ENCODE measurements at regions not wholly inside any gene's neighbourhood (a gene's known extent, or its start where the extent isn't known, plus 50 kb on each side); places are given as distances from the start of the nearest gene placed in this dataset.
A peak's percentile ranks its signal among the peaks of the same experiment; 100 is the strongest.

DNA sequence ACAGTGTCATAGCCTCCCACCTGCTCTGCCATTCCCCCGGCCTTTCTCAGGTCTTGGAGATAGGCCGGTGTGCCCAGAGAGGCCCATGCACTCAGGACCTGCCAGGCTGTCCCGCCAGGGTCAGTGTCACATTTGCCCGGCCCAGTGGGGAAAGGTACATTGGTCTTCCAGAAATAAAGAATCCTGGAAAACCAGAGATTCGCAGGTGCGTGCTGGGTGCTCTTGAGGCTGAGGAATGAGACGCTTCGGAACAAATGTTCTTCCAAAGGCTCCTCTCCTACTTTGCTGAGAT lies 205.8 kb upstream of the RTL1 start:
- Histone ChIP-seq H3K36me3 (replicated peaks; ENCODE audit: control insufficient read depth, insufficient read depth, low read length) (no peaks in the 10 kb centered on the region), H3K4me3 (ENCODE audit: insufficient read depth, low read depth, low read length) (no peak overlapping the region), H3K27me3 (ENCODE audit: control insufficient read depth, insufficient read depth, low read length) (no peaks in the 10 kb centered on the region)
- DNase-seq = no peak

DNA sequence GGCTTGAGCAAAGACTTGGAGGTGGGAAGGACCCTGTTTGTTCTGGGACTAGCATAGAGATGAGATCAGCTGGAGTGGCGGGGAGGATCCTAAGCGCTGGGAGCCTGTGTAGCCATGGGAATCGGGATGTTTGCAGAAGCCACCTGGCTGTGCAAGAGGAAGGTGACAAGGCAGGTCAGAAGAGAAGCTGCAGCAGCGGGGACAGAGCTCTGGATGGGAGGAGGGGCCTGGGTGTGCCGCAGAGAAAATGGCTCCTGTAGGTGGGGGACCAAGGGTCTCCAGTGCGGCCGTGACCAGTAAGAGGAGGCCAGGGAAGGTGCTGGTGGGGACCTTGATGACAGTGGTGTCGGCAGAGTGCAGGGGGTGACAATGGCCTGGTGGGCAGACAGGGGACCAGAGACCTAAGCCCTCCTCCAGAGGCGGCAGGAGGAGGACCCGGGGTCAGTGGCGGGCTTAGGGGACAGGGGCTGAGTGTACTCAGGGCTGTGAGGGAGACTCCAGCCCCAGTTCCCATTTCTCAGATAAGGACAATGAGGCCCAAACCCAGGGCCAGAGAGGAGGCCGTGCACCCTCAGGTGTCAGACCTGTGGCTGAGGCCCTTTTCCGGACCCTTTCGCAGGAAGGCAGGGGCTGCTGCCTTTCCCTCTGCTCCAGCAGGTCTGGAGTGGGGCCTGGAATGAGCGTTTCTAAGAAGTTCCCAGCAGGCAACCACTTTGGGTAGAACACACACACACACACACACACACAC lies 206.6 kb upstream of the RTL1 start:
- no peaks in the 10 kb centered on the region for H3K36me3 ChIP-seq (replicated peaks; ENCODE audit: control insufficient read depth, insufficient read depth, low read length)
- no peak overlapping the region for H3K4me3 ChIP-seq (ENCODE audit: insufficient read depth, low read depth, low read length)
- no peaks in the 10 kb centered on the region for H3K27me3 ChIP-seq (ENCODE audit: control insufficient read depth, insufficient read depth, low read length)
- no peak for DNase-seq

DNA sequence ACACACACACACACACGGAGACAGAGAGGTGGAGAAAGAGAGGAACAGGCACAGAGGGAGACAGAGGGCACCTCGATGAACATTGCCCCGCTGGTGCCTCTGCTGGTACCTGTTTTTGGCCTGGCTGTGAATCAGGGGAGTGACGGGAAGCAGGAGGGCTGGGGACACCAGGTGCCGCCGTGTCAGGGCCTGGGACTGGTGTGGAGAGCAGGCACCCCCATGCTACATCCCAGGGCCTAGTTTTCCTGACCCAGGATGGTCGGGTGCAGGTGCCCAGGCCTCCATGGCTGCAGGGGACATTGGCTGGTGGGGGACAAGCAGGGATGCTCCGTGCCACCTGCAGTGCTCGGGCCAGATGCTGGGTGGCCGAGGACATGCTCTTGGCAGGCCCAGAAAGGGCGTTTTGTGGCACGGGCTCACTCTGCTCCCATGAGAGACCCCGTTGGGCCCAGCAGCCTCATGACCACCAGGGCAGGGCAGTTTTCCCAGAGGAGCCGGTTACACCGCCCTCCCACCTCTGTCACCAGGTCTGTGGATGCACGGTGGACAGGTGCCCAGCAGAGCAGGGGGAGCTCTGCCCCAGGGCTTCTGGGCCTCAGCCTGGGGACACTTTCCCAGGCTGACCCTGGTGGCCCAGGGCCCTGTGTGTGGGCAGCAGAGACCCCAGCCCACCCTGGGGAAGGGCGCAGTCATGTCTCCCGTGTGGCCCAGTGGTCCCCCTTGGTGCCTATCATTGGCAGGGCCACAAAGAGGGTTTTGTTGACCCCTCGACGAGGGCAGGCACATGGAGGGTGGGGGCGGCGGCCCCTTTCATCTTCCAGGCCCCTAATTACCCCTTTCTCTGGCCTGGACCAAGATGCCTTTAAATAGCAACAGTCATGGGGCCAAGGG lies 207.5 kb upstream of the RTL1 start:
- H3K4me3 ChIP-seq (ENCODE audit: insufficient read depth, low read depth, low read length) = no peak overlapping the region
- no peaks in the 10 kb centered on the region for H3K27me3 ChIP-seq (ENCODE audit: control insufficient read depth, insufficient read depth, low read length)
- H3K36me3 ChIP-seq (replicated peaks; ENCODE audit: control insufficient read depth, insufficient read depth, low read length) = no peaks in the 10 kb centered on the region
- peak; percentile 24 for DNase-seq

DNA sequence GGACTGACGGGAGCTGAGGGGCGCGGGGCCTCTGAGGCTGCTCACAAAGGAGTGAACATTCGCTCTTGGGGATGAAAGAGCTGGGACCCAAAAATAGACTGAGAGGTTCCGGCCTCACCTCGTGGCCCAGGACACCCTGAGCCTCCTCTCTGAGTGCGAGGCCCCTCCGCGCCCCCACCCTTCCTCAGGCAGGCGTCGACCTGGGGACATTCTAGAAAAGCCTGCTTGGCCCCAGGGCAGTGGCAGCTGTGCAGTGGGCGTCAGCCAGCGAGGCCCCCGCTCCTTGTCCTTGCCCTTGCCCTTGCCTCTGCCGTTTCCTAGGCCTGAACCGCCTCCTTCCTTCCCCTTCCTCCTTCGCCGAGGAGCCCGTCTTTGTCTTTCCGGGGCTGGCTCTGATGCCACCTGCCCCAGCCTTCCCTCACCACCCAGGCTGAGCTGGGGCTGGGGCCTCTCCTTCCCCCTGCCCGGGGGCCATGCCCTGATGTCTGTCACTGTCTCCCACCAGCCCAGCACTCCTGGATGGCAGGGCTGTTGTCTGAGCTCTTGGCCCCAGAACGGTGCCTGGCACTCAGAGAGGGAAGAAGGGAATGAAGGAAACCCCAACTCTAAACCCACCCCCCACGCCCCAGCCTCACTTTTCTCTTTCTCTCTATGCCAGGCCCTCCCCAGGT lies 208.2 kb upstream of the RTL1 start:
- no peaks in the 10 kb centered on the region for H3K36me3 ChIP-seq (replicated peaks; ENCODE audit: control insufficient read depth, insufficient read depth, low read length)
- no peak overlapping the region for H3K4me3 ChIP-seq (ENCODE audit: insufficient read depth, low read depth, low read length)
- no peaks in the 10 kb centered on the region for H3K27me3 ChIP-seq (ENCODE audit: control insufficient read depth, insufficient read depth, low read length)
- DNase-seq = peak; percentile 28

DNA sequence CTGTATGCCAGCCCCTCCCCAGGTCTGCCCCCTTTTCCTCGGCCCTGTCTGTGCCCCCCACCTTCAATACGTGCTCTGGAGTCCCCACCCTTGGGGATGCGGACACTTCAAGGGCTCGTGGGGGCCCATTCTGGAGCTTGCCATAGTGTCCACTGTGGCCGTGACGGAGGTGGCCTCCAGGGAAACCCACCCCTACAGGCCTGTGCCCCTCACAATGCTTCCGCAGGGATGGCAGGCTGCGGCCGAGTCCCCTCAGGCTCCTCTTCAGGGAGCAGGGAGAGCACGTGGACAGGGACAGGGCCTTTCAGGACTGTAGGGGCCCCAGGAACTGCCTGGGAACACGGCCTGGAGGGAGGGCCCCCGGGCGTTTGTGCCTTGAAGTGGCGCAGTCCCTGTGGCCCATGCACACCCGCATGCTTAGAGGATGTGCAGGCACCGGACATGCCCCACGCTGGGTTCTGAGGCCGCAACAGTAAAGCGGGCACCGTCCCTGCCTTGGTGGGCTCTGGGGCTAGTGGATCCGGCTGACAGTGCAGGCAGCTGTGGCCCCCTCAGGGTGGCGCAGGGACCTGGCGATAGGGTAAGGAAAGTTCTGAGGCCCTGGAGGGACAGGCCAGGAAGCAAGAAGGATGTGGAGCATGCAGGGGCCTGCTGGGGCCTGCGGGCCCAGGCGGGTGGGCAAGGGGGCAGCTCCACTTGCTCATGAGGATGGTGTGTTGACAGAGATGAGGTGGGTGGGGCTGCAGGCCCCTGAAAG lies 209.0 kb upstream of the RTL1 start:
- DNase-seq = no peak

DNA sequence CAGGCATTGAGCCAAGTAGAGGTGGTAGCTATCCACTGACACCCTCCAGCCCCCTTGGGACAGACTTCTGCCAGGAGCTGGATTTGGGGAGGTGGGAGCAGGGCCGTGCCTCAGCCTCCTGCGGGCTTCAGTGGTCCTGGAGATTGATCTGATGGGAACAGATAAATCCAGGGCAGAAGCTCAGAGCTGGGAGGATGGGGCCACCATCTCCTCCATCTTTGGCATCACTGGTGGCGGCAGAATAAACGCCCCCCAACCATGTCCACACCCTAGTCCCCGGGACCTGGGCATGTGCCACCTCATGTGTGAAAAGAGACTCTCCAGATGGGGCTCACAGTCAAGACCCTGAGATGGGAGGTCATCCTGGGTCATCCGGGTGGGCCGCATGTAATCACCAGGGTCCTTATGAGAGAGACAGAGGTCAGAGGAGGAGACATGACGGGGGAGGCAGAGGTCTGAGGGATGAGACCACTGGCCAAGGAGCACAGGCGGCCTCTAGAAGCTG lies 209.6 kb upstream of the RTL1 start:
- Histone ChIP-seq H3K4me3 (ENCODE audit: insufficient read depth, low read depth, low read length) (no peak overlapping the region), H3K36me3 (replicated peaks; ENCODE audit: control insufficient read depth, insufficient read depth, low read length) (no peaks in the 10 kb centered on the region), H3K27me3 (ENCODE audit: control insufficient read depth, insufficient read depth, low read length) (no peaks in the 10 kb centered on the region)
- no peak for DNase-seq

More for the DNA sequence above, 209.0 kb upstream of the RTL1 start:
- Histone ChIP-seq H3K27me3 (ENCODE audit: control insufficient read depth, insufficient read depth, low read length) (no peaks in the 10 kb centered on the region), H3K4me3 (ENCODE audit: insufficient read depth, low read depth, low read length) (no peak overlapping the region), H3K36me3 (replicated peaks; ENCODE audit: control insufficient read depth, insufficient read depth, low read length) (no peaks in the 10 kb centered on the region)

DNA sequence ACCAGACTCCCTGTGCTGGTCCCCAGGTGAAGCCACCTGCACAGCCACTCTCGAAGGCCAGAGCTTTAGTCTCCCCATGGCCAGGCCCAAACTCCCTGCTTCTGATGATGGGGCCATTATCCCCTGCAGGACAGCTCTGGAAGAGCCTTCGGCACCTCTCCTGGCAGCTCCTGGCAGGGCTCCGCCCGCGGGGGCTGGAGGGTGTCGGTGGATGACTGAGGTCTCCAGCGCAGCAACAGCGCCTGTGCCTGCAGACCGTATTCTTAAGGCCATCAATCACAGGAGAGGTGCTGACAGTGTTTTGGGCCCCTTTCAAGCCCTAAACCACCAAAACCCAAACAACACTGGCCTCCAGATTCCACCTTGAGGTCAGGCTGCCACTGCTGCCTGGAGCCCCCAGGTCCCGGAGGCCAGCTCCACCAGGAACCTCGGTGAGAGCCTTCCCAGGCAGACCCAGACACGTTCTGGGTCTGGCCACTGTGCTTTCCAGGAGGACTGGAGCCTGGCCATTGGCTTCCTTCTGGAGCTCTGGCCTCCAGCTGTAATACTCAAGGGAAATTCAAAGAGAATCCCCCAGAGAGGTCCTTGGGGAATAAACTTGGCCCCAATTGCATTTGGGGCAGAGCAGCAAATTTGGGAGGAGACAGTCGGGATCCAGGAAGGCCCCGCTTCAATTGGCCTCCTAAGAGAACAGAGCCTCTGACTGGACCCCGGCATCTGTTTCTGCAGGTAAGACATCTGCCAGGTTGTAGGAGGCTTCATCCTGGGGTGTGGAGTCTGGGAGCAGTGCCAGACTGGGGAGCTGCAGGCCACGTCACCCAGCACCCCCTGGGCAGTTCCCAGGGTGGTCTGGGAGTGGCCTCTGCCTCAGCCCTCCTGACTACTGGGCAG lies 210.6 kb upstream of the RTL1 start:
- no peak for DNase-seq
- Histone ChIP-seq H3K36me3 (replicated peaks; ENCODE audit: control insufficient read depth, insufficient read depth, low read length) (no peaks in the 10 kb centered on the region), H3K4me3 (ENCODE audit: insufficient read depth, low read depth, low read length) (no peak overlapping the region), H3K27me3 (ENCODE audit: control insufficient read depth, insufficient read depth, low read length) (no peaks in the 10 kb centered on the region)

DNA sequence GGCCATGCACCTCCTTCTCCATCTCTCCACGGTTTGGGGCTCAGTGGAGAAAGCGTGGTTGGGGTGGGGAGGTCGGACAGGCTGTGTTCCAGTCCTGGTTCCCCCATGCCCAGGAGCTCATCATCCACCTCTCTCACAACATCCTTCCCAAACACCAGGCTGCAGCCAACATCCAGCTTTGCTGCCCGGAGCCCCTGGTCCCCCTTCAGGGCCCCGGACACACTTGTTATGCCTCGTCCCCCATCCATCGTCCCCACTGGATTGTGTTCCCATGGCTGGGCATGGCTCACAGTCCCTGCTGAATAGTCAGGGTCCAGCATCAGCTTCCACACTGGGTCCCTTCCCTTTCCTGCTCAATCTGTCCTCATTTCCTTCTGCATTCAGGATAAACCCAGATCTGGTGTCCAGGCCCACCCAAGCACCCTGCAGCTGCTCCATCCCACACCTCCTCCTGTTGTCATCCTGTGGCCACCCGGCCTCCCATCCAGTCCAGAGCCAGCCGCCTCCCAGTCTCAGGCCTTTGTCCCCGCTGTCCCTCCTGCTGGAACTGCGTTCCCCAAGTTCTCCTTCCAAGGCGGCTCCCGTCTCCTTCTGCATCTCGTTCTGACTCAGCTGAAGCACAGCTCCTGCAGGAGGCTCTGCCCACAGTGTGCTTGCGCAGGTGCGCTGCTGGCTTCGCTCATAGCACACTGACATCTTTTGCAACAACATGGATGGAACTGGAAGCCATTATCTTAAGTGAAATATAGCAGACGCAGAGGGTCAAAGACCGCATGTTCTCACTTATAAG lies 211.4 kb upstream of the RTL1 start:
- Histone ChIP-seq H3K27me3 (ENCODE audit: control insufficient read depth, insufficient read depth, low read length) (no peaks in the 10 kb centered on the region), H3K4me3 (ENCODE audit: insufficient read depth, low read depth, low read length) (no peak overlapping the region), H3K36me3 (replicated peaks; ENCODE audit: control insufficient read depth, insufficient read depth, low read length) (no peaks in the 10 kb centered on the region)
- DNase-seq = no peak

DNA sequence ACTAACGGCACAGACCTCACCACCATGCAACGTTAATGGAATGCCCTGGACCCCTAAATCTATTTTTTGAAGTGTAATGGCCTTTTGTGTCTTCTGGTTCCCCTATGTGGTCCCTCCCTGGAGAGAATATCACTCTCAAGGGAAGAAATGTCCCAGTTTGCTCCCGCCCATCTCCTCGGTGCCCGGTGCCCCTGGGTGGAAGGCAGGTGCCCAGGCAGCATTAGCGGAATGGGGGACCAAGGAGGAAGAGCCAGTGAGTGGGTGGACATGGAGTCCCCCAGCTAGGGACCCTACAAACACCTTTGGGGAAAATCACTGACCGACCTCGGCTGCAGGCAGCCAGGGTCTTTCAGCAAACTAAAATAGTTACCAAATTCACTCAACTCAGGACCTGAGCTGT lies 212.1 kb upstream of the RTL1 start:
- DNase-seq = no peak

DNA sequence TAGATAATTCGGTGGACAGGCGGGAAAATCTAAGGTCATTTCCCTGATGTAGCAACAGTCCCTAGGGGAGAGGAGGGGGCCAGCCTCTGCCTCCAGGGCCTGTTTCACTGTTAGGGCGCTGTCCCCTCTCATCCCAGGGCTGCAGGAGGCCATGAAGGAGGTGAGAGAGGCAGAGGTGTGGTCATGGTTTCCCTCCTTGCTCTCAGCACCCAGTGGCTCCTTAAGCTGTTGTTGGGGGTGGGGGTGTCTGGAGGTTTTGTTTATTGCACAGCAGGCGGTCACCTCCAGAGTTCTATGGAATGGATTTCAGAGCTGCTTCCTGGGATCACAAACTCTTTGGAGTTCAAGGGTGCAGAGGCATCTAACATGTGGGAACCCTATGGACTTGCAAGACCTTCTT lies 212.5 kb upstream of the RTL1 start:
- peak; percentile 46 for DNase-seq
- no peaks in the 10 kb centered on the region for H3K27me3 ChIP-seq (ENCODE audit: control insufficient read depth, insufficient read depth, low read length)
- no peaks in the 10 kb centered on the region for H3K36me3 ChIP-seq (replicated peaks; ENCODE audit: control insufficient read depth, insufficient read depth, low read length)
- H3K4me3 ChIP-seq (ENCODE audit: insufficient read depth, low read depth, low read length) = no peak overlapping the region

More for the DNA sequence above, 212.1 kb upstream of the RTL1 start:
- Histone ChIP-seq H3K36me3 (replicated peaks; ENCODE audit: control insufficient read depth, insufficient read depth, low read length) (no peaks in the 10 kb centered on the region), H3K27me3 (ENCODE audit: control insufficient read depth, insufficient read depth, low read length) (no peaks in the 10 kb centered on the region), H3K4me3 (ENCODE audit: insufficient read depth, low read depth, low read length) (no peak overlapping the region)

DNA sequence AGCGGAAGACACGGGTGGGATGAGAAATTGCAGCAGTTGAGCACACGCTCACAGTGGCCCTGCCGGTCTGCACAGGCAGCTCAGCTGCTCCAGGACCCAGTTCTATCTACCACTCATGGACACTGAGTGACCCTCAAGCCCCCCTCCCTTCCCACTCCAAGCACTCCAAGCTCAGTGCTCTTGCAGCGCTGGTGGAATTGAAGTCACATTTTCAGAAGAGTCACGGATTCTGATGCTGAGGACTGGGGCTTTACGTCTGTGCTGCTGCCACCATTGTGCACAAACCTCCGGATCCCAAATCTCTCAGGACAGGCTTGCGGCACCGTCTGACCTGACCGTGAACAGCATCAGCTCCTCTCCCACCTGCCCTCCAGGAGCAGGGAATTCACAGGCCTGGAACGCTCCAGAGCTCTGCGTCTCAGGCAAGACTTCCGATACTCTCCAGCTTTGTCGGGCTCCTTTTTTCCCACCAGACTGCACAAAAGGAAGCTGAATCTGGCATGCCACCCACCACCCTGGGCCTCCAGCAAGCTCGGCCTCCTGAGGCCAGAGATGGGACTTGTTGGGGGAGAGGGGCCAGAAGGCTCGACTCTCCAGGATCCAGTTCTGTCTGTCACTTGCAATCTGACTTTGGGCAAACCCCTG lies 213.1 kb upstream of the RTL1 start:
- H3K27me3 ChIP-seq (ENCODE audit: control insufficient read depth, insufficient read depth, low read length) = no peaks in the 10 kb centered on the region

DNA sequence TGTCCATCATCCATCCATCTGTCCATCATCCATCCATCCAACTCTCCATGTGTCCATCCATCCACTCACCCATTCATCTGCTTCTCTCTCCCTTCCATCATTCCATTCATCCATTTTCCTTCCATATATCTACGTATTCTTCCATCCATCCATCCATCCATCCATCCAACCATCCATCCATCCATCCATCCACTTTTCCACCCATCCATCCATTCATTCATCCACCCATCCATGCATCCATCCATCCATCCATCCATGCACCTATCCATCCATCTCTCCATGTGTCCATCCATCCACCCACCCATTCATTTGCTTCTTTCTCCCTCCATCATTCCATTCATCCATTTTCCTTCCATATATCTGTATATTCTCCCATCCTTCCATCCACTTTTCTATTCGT lies 214.0 kb upstream of the RTL1 start:
- Histone ChIP-seq H3K36me3 (replicated peaks; ENCODE audit: control insufficient read depth, insufficient read depth, low read length) (no peaks in the 10 kb centered on the region), H3K4me3 (ENCODE audit: insufficient read depth, low read depth, low read length) (no peak overlapping the region), H3K27me3 (ENCODE audit: control insufficient read depth, insufficient read depth, low read length) (no peaks in the 10 kb centered on the region)
- no peak for DNase-seq

More for the DNA sequence above, 213.1 kb upstream of the RTL1 start:
- Histone ChIP-seq H3K4me3 (ENCODE audit: insufficient read depth, low read depth, low read length) (no peak overlapping the region), H3K36me3 (replicated peaks; ENCODE audit: control insufficient read depth, insufficient read depth, low read length) (no peaks in the 10 kb centered on the region)
- DNase-seq = peak; percentile 33
